Femur (tissue), 1 donor: ENCODE measurements at regions not wholly inside any gene's neighbourhood (a gene's known extent, or its start where the extent isn't known, plus 50 kb on each side); places are given as distances from the start of the nearest gene placed in this dataset.

ENCODE experiments used
- DNase-seq: peaks from one replicate; pipeline ENCODE4 v3.0.0-alpha.2; 2017

DNA sequence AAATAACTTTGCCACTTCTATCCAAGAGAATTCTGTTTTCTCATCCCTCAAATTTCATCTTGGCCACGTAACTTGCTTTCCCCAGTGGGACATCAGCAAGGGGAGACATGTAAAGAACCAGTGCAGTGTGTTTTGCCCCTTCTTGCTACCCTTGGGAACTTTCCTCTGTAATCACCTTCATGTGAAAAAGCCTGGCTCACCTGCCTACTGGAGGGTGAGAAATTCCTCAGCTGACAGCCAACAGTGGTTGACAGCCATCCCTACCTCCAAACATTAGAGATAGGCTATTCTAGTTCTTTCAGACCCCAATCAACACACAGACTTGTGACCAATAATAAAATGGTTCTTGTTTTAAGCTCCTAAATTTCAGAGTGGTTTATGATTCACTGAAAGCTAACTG lies 333.9 kb upstream of the TBC1D5 start:
- DNase-seq = no peak

DNA sequence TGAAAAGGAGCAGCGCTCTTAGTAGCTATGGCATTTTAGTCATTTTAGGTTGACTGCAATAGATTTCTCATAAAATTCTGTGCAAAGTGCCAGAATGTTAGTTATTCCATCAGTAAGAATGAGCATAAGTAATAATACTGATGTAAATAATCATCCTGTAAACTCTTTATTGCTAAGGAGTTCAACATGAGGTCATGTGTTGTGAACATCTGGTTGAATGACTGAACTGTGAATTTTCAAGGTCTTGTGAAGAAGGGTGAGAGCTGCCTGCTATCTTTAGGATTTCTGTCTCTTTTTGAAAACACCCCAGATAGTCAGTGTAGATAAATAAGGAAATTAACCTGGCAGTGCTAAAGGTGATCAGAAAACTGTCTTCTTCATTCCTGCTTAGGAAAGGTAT lies 333.4 kb upstream of the TBC1D5 start:
- DNase-seq = no peak

DNA sequence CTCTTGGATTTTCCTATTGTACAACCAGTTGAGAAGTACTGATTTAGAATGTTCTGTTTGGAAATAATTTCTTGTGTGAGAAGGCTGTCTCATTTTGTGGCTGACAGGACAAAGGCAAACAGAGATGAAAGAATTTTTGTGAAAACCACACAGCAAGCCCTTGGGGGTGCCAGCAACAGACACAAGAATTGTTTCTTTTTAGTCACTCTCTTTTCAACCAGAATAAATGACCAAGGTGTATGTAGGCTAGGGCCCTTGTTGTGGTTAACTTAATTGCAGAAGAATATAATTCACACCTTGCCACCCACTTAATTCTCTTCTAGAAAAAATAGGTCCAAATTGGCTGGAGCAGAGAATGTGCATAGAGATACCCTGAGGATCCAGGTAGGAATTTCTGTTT lies 329.4 kb upstream of the TBC1D5 start:
- no peak for DNase-seq

DNA sequence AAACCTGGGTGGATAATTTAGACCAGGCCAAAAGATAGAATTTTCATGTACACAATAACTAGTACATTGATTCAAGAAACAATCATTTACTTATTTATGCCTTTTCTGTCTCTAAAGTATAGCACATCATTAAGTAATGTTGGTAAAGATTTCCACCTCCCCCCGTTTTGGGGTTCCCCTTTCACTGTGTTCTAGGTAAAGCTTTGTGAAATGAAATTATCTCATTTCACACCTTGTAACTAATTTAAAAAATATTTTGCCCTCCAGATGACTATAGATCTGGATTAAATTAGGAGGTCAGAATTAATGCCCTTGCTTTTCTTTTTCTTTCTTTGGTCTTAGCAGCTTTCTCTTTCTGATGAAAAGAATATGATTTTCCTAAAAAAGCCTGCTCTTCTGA lies 328.5 kb upstream of the TBC1D5 start:
- DNase-seq = no peak

DNA sequence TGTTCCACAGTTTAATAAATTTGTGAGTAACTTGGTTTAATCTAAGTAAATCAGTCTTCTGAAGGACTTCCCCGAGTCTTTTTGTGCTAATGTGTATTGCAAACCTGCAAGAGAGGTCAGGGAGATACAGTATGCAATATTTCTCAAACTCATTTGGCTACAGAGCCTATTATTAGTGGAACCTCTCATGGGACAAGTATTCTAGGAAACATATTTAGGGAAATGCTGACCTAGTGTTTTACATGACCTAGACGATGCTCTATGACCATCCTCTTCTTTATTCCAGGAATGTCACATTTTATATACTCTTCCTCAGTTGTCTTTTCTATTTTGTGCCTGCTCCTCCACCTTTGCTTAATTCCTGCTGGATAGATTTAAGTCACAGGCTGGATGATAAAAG lies 327.8 kb upstream of the TBC1D5 start:
- no peak for DNase-seq

DNA sequence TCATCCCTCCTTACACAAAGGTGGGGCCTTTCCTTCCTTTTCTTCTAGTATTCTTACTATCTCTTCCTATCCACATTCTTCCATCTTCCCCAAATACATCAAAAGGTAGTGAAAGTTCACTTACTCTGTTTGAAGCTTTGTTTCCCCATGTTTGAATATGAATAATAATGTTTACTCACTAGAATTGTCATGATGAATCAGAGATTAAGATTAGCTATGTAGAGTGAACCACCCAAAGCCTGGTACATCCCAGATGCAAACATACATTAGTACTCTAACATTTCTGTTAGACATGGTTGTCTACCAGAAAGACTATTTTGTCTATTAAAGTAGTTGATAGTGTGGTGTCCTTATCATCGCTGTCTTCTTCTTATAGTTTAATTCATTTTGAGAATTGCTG lies 327.1 kb upstream of the TBC1D5 start:
- DNase-seq = no peak

DNA sequence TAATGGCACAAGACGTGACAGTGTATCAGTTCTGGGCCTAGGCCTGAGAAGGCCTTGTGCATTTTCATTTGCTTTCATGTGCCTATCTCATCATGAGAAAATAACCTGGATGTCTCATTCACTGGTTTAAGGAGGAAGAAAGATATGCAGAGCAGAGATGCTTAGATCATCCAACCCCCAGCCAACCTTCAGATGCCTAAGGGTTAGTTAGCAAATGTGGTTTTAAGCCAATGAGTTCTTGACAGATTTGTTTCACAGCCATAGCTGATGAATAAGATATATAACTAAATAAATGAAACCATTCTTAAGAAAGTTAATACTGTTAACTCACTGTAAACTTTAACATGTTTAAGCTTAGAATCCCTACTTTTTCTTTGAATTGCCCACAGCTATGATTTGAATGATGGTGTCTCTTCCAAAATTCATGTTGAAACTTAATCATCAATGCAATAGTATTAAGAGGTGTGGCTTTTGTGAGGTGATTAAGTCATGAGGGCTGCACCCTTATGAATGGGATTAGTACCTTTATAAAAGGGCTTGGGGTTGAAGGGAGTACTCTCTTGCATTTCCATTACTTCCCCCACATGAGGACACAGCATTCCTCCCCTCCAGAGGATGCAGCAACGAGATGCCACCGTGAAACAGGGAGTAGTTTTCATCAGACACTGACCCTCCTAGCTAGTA lies 324.6 kb upstream of the TBC1D5 start:
- no peak for DNase-seq

DNA sequence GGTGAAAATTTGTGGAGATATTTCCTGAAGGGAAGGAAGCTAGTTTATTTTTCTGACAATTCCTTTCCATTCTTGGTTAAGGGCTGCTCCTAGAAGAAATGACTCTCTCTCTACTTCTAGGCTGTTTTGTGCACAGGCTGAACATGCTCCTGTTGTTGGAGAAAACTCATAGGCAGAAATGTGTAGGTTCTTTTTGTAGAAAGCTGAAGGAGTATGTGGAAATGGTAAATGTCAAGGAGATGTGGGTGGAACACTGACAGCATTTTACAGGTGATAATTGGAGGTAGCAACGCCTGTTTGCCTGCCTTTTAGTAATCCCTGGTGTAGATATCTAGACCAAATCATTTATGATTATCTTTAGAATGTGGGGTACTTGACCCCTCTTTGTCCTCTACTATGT lies 322.2 kb upstream of the TBC1D5 start:
- DNase-seq = no peak

DNA sequence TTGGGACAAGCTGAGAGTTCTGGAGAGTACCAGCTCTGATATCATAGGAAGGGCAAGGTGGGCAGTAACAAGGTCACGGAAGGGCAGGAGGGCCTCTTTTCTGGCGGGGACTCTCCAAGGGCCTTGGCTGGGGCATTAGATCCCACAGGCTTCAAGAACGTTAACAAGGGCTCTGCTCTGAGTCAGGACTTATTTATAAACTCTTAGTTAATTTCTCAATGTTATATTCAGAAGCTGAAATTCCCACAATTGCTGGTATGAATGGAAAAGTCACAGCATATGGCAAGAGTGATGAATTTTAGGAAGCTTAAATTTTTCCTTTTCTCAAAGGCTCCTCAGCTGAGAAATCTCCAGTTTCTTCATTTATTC lies 320.2 kb upstream of the TBC1D5 start:
- no peak for DNase-seq

DNA sequence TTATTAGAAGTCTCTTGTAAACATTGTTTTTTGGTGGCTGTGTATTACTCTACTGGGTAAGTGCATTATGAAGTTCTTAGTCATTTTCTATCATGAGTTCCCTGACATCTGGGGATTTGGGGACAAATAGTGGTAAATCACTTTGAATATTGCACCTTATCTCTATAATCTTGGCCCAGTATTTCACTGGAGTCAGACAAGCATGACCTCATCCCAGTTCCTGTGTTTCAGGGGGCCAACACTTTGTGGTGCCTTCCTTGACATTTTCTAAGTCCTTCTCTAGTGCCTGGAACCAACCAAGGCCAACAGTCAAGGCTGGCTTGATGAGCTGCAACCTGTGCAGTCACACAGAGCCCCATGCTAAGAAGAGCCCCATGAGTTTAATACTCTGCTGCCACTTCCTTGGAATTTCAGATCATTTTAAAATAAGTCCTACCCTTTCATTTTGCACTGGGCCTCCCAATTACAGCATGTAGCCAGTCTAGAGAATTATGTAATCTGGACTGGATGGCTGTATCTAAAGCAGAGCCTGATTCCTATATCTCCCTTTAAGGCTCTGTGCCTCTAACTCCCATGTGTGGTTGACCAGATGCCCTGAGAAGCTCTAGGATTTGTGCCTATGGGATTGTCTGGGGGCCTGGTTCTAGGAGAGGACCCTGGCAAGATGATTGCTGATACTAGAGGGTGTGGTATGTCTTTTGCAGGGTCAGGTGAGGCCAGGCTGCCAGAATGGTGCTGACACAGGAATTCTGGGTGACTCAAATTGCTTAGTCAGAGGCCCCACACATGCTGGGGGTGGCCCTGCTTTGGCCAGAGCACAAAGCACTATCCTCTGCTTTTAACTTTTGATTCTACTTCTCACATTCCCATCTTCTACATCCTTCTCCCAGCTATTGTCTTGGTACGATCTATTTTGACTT lies 319.6 kb upstream of the TBC1D5 start:
- no peak for DNase-seq

DNA sequence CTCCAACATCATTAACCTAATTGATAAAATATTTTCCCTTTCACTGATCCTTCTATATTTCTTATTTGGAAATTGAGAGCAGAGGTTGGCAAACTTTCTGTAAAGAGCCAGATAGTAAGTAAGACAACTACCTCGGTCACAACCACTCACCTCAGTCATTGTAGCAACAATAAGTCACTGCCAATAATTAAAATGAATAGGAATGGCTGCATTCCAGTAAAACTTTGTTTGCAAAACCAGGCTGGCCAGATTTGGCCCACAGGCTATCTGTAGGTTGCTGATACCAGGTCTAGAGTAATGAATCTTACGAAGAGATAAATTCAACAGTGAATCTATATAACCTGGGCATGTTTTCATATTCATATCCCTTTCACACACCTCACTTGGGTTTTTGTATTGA lies 316.2 kb upstream of the TBC1D5 start:
- no peak for DNase-seq

DNA sequence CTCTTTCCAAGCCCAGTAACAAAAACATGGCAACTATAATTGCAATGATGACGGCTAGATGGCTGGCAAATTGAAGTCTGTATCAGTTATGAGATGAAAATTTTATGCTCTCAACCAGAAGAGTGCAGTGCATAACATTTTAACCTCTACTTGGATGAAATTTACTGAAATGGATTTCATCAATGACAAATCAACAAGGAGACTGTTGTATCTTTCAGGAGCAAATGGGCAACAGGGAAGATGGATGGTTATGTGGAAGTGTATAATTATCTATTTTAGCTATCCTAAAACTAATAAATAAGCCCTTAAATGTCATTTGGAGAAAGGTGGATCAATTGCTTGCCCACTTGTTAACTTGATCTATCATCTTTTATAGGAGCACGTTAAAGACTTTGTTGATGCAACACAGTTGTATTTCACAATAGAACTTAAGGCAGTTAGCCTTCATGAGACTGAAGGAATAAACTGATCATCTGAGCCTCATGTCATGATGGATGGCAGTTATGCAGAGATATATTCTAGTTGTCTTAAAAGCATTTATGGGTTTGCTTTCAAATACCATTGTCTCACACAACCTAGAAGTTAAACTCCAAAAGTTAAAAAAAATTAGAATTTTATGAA lies 315.1 kb upstream of the TBC1D5 start:
- DNase-seq = no peak

DNA sequence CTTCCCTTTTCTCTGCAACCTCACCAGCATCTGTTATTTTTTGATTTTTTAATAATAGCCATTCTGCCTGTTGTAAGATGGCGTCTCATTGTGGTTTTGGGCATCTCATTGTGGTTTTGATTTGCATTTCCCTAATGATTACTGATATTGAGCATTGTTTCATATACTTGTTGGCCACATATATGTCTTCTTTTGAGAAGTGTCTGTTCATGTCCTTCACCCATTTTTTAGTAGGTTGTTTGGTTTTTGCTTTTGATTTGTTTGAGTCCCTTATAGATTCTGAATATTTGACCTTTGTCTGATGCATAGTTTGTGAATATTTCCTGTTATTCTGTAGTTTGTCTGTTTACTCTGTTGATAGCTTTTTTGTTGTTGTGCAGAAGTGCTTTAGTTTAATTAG lies 312.2 kb upstream of the TBC1D5 start:
- no peak for DNase-seq

DNA sequence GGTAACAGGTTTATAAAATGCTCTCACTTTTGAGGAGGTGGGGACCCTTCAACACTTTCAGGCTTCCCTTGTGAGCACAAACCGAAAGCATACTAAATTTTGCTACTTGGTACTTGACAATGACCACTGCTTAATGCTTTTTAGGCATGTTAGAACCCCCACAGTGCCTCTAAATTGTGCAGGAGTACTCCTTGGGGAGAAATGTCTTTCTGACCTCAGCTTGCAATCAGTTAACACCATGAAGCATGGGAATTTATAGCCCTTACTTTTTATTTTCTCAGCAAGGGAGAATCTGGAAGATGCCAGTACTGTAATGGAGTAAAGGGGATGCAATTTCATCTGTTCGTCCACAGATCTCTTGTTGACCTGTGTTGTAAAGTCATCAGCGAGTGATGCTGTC lies 308.9 kb upstream of the TBC1D5 start:
- no peak for DNase-seq

DNA sequence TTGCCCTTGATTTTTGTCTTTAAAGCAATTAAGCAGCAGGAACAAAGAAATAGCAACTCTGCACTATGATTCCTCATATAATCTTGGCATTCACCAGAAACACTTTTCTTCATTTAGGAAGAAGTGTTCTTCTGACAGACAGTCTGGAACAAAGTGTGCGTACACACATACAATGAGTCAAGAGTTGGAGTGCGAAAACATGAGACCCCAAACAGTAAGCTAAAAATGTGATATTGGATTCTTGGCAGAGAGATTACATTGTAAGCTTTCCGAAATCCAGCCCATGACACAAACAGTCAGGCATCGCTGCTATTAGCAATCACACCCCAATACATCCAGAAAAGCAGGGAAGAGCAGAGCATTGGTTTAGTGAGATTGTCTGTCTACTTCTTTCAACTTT lies 306.7 kb upstream of the TBC1D5 start:
- no peak for DNase-seq

DNA sequence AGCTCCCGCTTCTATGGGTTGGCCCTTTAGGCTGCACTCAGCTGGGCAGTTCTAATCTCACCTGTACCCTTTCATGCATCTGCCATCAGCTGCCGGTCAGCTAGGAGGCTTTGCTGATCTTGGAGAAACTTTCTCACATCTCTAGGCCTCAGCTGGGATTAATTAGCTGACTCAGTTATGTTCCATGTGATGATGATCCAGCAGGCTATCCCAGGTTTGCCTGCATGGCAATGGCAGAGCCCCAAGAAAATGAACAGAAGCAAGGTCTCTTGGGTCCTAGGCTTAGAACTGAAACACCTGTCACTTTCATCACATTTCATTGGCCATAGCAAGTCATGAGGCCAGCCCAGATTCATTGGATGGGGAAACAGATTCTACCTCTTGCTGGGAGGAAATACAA lies 304.6 kb upstream of the TBC1D5 start:
- DNase-seq = no peak

DNA sequence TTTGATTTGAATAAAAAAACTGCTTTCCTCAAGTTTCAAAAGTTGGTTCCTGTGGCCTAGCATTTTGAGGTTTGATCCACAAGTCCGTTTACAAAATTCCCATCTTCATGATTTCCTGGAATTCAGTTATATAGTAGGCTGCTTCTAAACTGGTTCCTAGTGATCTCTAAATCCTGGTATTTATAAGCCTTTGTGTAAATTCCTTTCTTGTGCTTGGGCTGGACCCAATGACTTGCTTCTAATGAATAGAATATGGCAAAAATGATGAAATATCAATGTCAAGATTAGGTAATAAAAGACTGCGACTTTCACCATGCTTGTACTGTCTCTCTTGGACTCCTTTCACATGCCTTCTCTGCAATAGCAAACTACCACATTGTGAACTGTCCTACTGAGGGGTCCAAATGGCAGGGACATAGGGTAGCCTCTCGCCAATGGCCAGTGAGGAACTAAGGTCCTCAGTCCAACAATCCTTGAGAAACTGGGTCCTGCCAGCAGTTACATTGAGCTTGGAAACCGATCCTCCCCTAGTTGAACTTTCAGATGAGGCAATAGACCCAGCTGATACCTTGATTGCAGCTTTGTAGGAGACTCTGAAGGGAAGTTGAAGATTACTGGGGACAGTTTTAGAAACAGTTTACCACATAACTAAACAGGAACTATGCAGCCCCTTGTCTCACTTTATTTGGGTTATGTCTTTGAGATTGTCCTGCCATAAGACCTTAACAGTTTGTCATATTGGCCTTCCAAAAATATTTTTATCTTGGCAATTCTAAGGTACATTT lies 303.9 kb upstream of the TBC1D5 start:
- DNase-seq = no peak

DNA sequence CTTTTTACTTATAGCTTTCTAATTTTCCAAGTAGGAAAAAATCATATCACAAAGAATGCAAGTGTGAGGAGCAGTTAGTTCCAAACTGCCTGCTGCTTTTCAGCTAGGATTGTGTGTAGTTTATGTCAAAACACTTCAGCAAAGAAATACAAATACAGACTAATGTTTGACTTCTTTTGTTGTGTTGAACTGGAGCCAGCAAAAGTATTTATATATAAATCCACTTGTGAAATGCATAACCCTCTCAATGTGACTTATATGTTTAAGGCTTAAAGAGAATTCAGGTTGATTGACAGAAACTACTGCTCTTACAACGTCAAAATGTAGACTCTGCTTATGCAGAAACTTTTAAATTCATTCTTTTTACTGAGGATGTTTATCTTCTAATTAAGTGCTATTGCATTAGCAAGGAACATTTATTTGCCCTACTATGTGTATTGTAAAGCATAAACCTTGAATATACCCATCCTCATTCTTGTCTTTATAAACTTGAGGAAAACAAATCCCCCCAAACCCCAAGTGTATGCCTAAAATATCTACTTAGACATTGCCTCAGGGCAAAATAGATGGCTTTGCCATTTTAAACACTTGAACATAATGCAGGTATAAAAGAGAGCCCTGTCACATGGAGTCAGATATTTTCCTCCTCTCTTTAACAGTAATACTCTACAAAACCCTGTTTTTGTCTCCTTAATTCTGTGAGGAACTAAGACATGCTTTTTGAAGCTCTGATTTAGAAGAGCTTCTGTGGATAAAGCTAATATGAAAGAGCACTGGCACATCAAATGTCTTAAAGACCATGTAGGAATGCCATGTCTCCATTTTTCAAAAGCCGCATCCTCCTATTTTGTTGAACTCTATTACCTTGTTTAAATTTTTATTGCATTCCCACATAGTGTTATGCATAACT lies 302.8 kb upstream of the TBC1D5 start:
- no peak for DNase-seq

DNA sequence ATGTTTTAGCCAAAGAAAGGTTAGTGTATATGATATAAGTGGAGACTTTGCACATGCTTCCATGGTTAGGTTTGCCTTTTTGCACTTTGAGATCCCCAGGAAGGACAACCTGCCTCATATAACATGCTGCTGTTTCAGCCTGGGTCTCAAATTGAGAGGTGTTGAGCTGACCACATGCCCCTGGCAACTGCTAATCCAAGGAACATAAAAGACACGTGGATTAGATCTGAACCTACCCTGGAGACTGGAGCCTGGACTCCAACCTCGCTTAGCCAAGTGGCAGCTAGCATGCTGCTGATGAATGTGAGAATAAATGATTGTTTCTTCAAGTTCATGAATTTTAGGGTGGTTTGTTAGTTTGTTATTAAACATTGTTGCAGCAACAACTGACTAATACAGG lies 301.8 kb upstream of the TBC1D5 start:
- no peak for DNase-seq

DNA sequence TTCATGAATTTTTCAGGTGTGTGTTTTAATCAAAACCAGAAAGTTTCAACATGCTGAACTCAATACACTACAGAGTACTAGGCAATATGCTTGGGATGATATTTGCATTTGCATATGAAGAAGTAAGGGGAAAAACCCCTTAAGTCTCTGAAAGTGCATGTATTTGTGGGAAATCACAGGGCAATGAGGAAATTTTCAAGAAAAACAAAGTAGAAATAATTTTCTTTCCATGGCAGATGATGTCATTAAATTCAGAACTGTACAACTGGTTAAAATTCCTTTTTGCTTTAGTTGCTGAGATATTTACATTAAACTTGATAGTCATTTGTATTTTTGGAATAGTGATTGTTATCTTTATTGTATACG lies 294.0 kb upstream of the TBC1D5 start:
- no peak for DNase-seq

DNA sequence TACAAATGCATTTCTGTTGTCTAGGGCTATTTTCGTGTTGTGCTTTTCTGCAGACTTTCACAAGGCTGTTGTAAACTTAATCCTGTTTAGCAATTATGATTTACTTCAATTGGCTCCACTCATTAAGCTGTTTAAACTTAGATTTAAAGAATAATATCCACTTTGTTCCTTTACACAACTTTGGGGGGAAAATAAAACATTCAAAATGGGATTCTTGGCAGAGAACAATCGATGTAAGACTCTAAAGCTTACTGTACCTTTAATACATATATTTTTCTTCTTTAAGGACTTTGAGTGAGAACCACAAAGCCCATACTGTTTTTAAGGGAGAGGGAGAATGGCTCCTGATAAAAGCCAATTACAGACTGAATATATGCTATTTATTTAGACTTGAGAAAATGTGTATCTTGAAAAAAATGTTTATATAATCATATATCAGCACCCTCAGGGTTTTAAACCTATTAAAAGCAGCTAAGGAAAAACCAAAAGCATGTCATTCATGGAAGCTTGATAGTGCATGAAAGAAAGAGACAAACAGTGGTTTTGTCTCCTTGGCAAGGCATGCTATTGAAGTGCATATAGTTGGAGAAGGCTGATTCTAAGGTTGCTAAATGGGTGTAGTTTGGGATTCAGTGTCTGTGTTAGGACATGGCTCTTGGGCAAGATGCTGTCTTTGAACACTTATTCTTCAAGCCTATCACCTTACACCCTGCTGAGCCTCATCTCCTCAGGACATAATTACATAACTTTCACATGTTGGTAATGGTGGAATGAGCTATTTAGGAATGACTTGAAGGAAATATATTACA lies 293.4 kb upstream of the TBC1D5 start:
- no peak for DNase-seq
